ENCODE measurements at regions not wholly inside any gene's neighbourhood (a gene's known extent, or its start where the extent isn't known, plus 50 kb on each side); places are given as distances from the start of the nearest gene placed in this dataset.
A peak's percentile ranks its signal among the peaks of the same experiment; 100 is the strongest.

- DNase-seq (ENCODE audit: low spot score) = peak; percentile 33
Observed at GRCh38 chr10:91576096-91576545, 56.8 kb downstream of the PPP1R3C start.

- no peak for DNase-seq (ENCODE audit: low spot score)
Observed at GRCh38 chr10:91575044-91575610, 57.7 kb downstream of the PPP1R3C start.

GRCh38 chr10:91574236-91574635 is 58.6 kb downstream of the PPP1R3C start:
- no peak for DNase-seq (ENCODE audit: low spot score)

GRCh38 chr10:91573320-91573719 is 59.6 kb downstream of the PPP1R3C start:
- DNase-seq (ENCODE audit: low spot score) = no peak

GRCh38 chr10:91571671-91572070 is 61.2 kb downstream of the PPP1R3C start:
- DNase-seq (ENCODE audit: low spot score) = no peak

GRCh38 chr10:91570220-91570619 is 62.7 kb downstream of the PPP1R3C start:
- DNase-seq (ENCODE audit: low spot score) = no peak

GRCh38 chr10:91569522-91569921 is 63.3 kb downstream of the PPP1R3C start:
- DNase-seq (ENCODE audit: low spot score) = peak; percentile 58

- peak; percentile 77 for DNase-seq (ENCODE audit: low spot score)
Observed at GRCh38 chr10:91567815-91568214, 65.1 kb downstream of the PPP1R3C start.

- DNase-seq (ENCODE audit: low spot score) = no peak
Observed at GRCh38 chr10:91566115-91566514, 66.8 kb downstream of the PPP1R3C start.

- no peak for DNase-seq (ENCODE audit: low spot score)
Observed at GRCh38 chr10:91565226-91565625, 67.6 kb downstream of the PPP1R3C start.

- no peak for DNase-seq (ENCODE audit: low spot score)
Observed at GRCh38 chr10:91564508-91564907, 68.4 kb downstream of the PPP1R3C start.
